HG03095 (cell line): ENCODE measurements at regions not wholly inside any gene's neighbourhood (a gene's known extent, or its start where the extent isn't known, plus 50 kb on each side); places are given as distances from the start of the nearest gene placed in this dataset.

Experiments
- ATAC-seq: cut with Tn5 transposase; IDR thresholded peaks from one replicate; pipeline ENCODE4 v1.9.1; 2021; ENCODE audit warnings: moderate library complexity; ENCODE audit not compliant: unreplicated experiment

- ATAC-seq: no peak
Measured at GRCh38 chr1:239538239-239538988, 152.0 kb downstream of the CHRM3 start.

- no peak for ATAC-seq
Measured at GRCh38 chr1:239539051-239539450, 152.7 kb downstream of the CHRM3 start.

- ATAC-seq: no peak
Measured at GRCh38 chr1:239539812-239540211, 153.4 kb downstream of the CHRM3 start.

GRCh38 chr1:239543873-239544272, 157.5 kb downstream of the CHRM3 start:
- ATAC-seq: no peak

GRCh38 chr1:239545466-239545865, 159.1 kb downstream of the CHRM3 start:
- ATAC-seq: no peak

GRCh38 chr1:239547987-239548386, 161.6 kb downstream of the CHRM3 start:
- no peak for ATAC-seq

GRCh38 chr1:239550178-239550577, 163.8 kb downstream of the CHRM3 start:
- ATAC-seq: no peak

GRCh38 chr1:239555350-239555749, 169.0 kb downstream of the CHRM3 start:
- ATAC-seq: no peak

GRCh38 chr1:239558559-239558958, 172.2 kb downstream of the CHRM3 start:
- ATAC-seq: no peak

- ATAC-seq: no peak
Measured at GRCh38 chr1:239558991-239559390, 172.6 kb downstream of the CHRM3 start.

- ATAC-seq: no peak
Measured at GRCh38 chr1:239560921-239561320, 174.6 kb downstream of the CHRM3 start.

- no peak for ATAC-seq
Measured at GRCh38 chr1:239562095-239562494, 175.7 kb downstream of the CHRM3 start.

GRCh38 chr1:239563681-239564080, 177.3 kb downstream of the CHRM3 start:
- ATAC-seq: no peak

- no peak for ATAC-seq
Measured at GRCh38 chr1:239566074-239566473, 179.7 kb downstream of the CHRM3 start.

GRCh38 chr1:239570878-239571277, 184.5 kb downstream of the CHRM3 start:
- ATAC-seq: no peak

GRCh38 chr1:239572183-239572582, 185.8 kb downstream of the CHRM3 start:
- no peak for ATAC-seq

GRCh38 chr1:239574112-239574511, 187.7 kb downstream of the CHRM3 start:
- ATAC-seq: no peak

GRCh38 chr1:239575113-239575512, 188.7 kb downstream of the CHRM3 start:
- ATAC-seq: no peak

- no peak for ATAC-seq
Measured at GRCh38 chr1:239583536-239583935, 197.2 kb downstream of the CHRM3 start.

GRCh38 chr1:239586128-239586527, 199.8 kb downstream of the CHRM3 start:
- ATAC-seq: no peak

GRCh38 chr1:239587066-239587465, 200.7 kb downstream of the CHRM3 start:
- ATAC-seq: no peak

- ATAC-seq: no peak
Measured at GRCh38 chr1:239587574-239588369, 201.4 kb downstream of the CHRM3 start.
